HG03439 (cell line): ENCODE measurements at regions not wholly inside any gene's neighbourhood (a gene's known extent, or its start where the extent isn't known, plus 50 kb on each side); places are given as distances from the start of the nearest gene placed in this dataset.
"Not testable (repeated sequence)": the region's sequence is repeated elsewhere in the genome, so short reads cannot be mapped to it uniquely, and the experiment has no call there.

Experiments
- ATAC-seq: cut with Tn5 transposase; IDR thresholded peaks from one replicate; pipeline ENCODE4 v1.9.1; 2021; ENCODE audit warnings: mild to moderate bottlenecking, moderate library complexity; ENCODE audit not compliant: unreplicated experiment

DNA sequence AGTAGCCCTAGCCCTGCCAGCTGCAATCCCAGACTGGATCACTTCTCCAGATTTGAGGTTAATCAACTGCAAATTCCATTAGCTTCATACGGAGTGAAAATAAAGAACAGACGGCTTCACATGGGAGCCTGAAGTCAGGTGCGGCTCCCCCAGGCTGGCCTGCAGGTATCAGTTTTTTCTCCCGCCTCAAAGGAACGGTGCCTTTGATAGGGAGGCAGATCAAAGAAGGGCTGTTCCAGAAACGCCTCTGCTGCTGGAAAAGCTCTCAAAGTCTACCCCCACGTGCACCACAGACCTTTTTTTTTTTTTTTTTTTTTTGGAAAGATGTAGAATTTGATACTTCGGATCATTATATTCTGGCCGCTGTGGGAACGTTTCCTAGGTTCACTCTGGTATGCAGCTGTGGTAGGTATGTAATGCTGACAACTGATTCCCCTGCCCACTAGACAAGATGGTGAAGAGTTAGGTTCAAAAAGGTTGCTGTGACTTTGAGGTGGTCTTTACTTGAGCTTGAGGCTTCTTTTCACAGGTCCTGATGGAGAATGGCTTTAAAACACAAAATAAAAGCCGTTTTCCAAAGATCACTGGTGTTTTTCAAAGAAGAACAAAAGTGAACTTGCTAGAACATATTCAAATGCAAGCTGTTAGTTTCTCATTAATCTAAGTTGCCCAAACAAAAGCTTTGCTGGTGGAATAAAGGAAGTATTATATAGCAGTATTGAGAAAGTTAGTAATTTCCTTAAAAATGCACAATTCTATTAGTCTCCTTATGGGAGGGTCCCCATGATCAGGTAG, 189.0 kb upstream of the NFIA start:
- no peak for ATAC-seq

DNA sequence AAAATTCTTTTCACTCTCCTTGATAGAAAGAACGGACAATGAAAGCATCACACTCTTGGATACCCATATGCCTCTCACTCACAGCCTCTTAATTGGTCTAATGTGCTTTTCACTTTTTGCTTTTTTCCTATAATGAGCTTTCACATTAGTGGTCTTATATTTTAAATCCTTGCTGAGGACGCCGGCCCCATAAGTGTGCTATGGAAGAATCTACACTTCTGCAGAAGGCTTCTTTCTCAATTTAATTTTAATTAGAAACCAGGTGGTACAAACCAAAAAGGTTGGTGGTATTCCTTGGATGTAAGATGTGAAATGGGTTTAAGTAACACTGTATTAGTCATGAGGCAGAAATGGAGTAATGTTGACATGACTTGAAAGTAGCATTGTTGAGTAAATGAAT, 190.6 kb upstream of the NFIA start:
- ATAC-seq, result no peak

DNA sequence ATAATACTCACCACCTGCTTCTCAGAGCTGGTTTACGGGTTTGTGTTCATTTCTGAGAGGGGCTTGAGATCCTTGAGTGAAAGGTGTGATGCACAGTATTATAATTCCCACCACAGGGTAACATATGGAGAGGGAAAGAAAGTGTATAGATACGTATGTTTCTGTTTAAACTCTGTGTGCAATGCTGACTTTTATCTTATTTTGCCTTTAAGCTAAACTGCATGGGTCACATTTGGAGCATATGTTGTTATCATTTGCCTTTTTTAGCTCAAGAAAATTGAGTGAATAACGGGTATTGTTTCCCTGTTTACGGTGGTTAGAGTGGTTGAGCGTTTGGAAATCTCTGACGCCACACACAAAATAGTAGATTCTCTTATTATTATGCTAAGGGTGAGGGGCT, 191.1 kb upstream of the NFIA start:
- ATAC-seq, result no peak

DNA sequence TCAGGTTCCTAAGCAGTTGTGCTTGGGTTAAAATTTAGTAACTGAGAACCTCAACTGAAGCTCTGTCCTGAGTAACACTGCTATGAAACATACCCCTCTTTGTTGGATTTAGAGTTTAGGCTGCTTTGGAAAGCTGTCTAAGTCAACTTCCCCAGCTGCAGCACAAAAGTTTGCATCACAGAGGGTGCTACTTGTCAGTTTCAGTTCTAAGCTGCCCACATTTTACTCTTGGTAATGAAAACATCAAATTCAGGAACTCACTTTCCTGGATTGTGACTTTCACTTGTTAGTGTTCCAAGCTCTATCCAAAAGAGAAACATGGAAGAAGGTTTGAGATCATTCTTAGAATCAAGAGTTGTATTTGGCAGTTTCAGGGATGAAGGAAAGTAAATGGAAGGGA, 191.7 kb upstream of the NFIA start:
- ATAC-seq, result no peak

DNA sequence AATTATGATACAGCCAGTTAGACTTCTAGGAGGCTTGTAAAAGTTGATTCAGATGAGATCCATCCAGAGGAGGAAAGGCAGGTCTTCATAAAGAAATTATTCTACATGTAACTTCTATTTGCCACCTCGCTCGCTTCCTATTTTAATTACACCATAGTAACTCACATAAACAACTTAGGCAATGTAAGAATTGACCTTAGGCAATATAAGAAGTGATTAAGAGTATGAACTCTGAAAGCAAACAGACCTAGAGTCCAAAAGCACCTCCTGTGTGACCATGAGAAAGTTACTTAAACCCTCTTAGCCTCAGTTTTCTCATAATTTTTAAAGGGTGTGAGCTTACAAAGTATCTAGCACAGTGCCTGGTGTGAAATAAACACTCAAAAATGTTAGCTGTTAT, 192.7 kb upstream of the NFIA start:
- no peak for ATAC-seq

DNA sequence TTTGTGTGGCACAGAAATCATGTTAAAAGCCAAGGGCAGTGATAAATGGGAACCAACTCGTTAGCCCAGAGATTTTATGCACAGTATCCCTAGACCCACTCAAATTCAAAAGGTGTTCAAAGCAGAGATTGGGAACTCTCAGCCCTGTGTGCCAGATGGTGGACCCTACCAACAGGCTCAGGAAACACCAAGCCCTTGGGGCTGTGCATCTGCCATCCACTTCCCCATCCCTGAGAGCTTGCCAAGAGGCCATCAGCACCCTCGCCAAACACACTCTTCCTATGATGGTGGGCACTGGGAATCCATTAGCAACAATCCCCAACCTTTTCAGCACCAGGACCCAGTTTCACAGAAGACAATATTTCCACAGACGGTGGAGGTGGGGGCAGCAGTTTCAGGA, 194.2 kb upstream of the NFIA start:
- ATAC-seq, result no peak

DNA sequence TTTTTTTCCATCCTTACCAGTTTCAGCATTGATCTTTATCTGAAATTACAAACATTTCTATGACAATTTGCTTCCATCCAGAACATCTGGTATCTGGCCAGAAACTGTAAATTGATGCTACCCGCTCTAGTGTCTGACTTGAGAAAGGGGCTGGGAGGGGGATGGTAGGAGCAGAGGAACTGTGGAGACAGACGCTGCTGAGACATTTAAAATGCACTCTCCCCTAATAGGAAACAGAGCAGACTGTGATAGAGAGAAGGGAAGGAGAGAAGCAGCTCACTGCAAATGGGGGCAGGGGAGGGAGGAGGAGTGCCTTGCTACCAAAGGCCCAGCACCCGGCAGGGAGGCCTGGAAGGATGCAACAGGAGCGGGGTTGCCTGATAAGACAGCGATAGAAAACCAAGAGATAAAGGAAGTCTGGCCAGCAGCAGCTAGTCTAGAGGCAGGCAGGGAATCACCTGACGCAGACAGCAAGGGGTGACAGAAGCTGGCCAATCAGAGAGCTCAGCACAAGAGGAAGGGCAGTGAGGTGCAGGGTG, 195.5 kb upstream of the NFIA start:
- no peak for ATAC-seq

DNA sequence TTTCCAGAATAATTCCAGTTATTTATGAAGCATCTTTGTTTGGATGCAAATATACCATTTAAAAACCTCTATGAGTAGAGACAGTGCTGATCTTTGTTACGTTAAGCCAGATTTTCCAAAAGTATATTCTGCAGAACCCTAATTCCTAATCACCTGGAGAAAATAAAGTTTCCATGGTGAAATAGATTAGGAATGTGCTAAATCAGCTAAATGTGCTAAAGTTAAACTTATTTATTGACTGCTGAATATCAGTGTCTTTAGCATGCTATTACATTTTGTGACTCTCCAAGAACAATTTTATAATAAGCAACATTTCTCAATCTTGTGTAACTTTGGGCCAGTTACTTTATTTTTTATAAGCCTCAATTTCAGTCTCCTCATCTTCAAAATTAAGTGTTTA, 196.3 kb upstream of the NFIA start:
- ATAC-seq, result no peak

DNA sequence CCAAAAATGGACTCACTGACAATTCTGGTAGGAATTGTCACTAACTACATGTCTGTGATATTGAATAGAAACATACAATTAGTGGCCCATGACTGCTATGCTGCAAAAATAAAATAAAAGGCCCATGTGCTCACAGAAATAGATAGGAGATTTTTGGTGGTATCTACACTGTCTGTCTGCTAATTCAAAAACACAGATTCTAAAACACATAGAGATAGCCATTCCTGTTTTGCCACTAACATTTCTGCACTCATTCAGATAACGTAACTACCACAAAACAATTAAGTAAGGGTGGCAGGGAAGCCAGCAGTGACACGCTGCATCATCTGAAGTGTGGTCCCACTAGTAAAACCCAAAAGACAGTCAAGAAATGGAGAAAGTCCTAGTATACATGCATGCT, 202.2 kb upstream of the NFIA start:
- ATAC-seq, result no peak

DNA sequence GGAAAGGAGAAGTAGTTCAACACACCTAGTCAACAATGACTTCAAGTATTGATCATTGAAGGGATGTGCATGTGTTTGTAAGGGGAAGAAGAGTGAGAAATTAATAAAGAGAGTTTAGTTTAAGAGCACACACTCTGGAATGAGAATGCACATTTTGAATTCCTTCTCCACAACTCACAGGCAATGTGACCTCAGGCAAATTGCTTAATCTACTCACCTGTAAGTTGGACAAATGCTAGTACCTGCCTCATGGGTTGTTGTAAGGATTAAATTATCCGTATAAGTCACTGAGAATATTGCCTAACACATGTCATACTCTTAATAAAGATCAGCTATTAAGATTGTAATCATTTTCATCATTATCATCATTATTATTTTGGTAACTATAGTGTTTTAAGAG, 204.0 kb upstream of the NFIA start:
- no peak for ATAC-seq

DNA sequence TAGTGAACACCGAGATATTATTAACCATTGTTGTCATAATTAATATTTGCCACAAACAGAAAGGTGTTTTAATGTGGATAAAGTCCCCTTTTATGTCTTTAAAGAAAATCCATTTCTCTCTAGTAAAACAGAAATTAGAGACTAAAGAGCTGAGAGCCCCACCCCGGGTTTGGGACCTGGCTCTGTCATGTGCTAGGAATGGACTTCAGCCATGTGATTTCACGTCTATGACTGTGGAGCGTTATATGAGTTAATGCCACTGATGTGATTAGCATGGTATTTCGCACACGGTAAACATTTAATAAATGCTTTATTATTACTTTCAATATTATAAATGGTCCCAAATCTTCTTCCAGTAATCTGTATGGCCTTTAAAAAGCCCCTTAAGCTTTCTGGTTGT, 205.0 kb upstream of the NFIA start:
- no peak for ATAC-seq

DNA sequence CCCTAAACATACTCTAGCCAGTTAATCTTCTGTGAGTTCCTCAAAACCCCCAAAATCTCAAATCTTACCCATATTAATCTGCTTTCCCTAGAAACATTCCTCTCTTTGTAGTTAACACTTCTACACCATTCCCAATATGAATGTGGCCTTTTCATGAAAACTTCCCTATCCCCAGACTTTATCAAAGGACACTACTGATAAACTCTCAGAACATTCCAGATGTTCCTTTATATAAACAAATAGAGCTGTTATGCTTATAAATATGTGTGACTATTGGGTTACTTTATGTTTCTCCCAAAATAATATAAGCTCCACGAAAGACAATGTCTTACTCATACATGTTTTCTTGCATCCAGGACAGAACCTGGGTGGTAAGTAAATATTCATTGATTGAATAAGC, 205.4 kb upstream of the NFIA start:
- no peak for ATAC-seq

DNA sequence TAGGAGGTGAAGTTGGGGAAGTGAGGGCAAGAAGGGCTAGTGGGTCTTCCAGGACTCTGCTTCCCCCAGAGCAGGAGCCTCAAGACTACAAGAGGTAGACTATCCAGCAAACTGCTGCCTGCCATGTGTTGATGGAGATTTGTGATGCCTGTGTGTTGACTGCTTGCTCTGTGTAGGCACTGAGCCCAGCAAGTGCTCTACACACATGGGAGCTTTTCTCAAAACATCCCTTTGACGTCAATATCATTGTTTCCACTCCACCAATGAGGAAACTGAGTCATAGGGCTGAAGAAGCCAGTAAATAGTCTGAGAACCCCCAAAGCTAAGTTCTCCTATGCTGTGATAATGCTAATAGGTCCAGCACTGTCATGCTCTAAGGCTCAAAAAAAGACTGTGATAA, 207.2 kb upstream of the NFIA start:
- ATAC-seq, result no peak

DNA sequence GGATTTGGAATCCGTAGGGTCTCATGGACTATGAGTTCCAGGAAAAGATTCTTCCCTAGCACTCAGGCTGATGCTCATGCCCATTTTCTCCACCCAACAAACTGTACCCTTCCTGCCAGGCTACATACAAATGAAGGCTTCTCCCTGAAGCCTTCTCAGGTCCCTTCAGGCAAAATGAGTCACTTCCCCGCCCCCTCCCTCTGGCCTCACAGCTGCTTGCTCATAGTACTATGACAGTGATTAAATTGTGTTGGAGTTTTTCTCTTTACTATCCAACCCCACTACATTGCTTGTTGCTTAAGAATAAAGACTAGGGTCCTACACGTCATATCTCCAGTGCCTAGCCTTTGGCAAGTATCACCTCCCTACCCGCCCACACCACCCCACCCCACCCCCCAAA, 207.6 kb upstream of the NFIA start:
- no peak for ATAC-seq

DNA sequence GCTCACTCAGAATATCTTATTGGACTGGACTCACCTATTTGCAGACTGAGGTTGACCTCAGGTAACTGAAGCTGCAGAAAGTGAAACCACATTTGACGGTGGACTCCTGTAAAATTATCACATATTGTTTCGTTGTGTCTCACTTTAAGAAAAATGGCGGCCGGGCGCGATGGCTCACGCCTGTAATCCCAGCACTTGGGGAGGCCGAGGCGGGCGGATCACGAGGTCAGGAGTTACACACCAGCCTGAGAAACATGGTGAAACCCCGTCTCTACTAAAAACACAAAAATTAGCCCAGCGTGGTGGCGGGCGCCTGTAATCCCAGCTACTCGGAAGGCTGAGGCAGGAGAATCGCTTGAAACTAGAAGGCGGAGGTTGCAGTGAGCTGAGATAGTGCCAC, 209.0 kb upstream of the NFIA start:
- ATAC-seq, result not testable (repeated sequence)

DNA sequence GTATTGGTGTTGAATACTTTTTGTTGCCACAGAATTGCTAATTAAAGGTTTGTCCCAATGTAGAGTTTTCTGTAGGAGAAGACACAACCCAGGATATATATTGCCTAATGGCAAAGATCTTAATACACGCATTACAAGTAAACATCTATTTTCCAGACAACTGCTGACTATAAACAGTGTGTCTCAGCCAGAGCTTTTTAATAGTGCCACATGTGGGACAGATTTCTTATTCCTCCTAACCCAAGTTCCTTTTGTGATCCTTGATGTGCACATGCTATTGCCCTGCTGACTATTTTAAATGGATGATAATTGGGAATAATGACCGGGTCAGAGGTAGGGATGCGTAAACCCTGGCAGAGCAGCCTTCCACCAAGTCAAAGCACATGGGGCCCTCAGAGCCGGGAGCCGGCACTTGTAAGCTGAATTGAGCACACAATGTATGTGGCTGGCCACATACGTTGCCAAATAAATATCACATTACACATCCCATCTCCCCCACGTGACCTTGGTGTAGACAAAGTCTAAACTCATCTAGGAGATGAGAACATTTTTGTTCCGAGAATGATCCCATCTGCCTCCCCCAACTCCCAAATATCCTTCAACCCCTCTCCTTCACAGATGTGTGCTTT, 209.8 kb upstream of the NFIA start:
- no peak for ATAC-seq

DNA sequence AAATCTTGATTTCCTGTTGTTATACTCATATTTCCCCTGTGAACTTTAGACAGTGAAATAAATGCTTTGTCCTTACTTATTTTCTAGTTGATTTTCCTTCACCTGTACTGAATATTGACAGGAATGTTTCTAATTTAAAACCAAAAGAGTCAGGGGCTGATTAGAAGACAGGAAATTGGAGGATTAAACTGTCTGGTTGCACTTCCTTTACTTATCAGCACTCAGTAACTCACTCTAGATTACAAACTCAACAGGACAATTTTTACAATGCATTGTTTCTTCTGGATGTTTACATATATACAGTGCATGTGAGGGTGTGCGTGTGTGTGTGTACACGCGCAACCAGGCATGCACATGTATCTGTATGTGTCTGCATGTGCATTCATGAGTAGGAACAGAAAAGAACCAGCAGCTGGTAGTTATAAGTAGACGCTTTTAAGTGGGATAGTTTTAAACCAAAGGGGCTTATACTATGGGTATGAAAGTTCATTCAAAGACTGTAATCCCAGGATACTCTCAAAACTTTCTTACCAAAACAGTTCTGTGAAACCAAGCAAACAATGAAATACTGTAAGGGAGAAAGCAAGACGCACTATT, 212.0 kb upstream of the NFIA start:
- ATAC-seq, result no peak

DNA sequence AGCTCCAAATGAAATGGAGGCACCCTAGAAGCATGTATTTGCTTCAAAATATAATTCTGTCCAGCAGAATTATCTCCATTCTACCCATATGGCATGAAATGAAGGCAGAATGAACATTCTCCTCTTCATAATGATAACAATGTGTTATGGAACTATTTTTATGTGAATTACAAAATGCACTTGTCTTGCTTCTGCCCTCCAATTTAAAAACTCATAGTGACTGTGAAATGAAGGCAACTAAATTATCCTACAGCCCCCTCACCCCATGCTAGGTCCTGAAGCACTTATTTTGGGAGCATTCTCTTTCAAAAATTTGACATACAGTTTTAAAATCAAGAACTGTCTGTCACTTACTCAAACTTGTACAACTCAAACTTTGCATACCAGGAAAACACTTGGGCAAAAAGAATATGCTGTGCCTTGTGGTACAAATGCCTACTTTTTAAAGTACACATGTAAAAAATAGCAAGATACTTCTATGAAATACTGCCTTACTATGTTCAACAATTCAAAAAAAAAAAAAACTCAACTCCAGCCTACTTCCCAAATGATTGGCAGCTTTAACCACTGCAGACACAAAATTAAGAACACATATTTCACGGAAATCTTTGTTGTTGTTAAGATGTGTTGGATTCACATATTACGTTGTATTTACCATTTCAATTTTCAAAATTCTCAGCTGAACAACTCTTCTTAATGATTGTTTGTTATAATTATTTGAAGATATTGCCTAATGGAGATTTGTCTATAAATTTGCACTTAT, 213.3 kb upstream of the NFIA start:
- no peak for ATAC-seq

DNA sequence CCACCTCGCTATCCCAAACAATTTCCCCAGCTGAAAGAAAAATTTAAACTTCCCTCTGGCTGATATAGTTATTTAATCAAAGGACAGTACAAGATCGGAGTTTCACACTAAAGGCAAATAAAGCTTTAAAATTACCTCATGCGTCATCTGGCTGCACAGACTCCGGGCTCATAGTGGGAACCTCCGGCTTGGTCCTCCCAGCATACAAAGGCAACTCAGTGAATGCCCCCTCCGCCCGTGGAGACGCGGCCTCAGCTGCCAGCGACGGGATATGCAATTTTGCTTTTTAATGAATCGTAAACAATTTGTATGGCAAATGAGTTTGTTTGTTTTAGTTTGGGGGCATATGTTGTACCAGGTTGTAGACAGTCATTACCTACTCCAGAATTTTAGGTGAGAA, 214.6 kb upstream of the NFIA start:
- no peak for ATAC-seq

DNA sequence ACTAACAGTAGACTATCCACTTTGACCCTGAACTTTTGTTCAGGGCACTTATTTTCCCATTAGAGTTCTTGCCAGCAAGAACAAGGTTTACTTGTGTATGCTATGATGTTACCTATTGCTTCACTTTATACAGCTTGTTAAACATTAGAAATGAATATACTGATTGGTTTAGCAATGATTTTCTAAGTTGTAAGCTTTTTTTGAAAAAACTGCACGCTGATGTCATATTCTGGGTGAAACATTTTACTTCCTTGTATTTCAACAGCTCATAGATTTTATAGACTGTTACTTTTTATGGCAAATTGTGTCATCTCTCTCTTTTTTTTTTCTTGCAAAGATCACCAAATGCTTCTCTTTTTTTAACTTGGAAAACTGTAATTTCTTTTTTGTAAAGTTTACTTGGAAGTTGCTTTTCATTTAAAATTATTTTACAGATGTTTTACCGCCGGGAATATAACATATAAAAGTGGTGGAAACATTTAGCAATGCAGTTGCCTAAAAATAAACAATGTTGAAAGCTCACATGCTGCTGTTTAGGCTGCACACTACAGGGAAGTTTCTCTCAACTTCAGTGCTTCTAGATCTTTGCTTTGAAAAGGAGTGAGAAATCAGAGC, 215.3 kb upstream of the NFIA start:
- ATAC-seq, result no peak
